Cardiac muscle cell (in vitro differentiated cells and primary cell): ENCODE measurements at regions not wholly inside any gene's neighbourhood (a gene's known extent, or its start where the extent isn't known, plus 50 kb on each side); places are given as distances from the start of the nearest gene placed in this dataset.

Source experiments
- DNase-seq, 2 donors: peaks; one replicate each; pipeline versions ENCODE4 v3.0.0 to v3.0.0-alpha.2; 2010 to 2017; ENCODE audit warnings: low read depth in 1 of 2, low spot score in 1 of 2
- H3K27ac ChIP-seq: fragments of 200-600 bp; sonication (generic); 2 replicates; pipeline ENCODE4 v1.5.1; 2016
- H3K27me3 ChIP-seq: fragments of 200-600 bp; sonication (generic); 2 replicates; pipeline ENCODE4 v1.6.0; 2016; ENCODE audit warnings: control low read depth
- H3K36me3 ChIP-seq: fragments of 200-600 bp; sonication (generic); 2 replicates; pipeline ENCODE4 v1.5.1; 2016; ENCODE audit warnings: control low read depth
- H3K4me1 ChIP-seq: fragments of 200-600 bp; sonication (generic); 2 replicates; pipeline ENCODE4 v1.8.1; 2017; ENCODE audit warnings: low read depth, mild to moderate bottlenecking, mixed run types
- H3K4me3 ChIP-seq: fragments of 200-600 bp; sonication (generic); 2 replicates; pipeline ENCODE4 v1.5.1; 2016; ENCODE audit warnings: mild to moderate bottlenecking
- H3K9me3 ChIP-seq: fragments of 200-600 bp; sonication (generic); 2 replicates; pipeline ENCODE4 v1.5.1; 2017; ENCODE audit warnings: low read depth, mild to moderate bottlenecking, control low read depth
- TF ChIP-seq, protein P1 (sequence below): IDR thresholded peaks from 2 replicates; pipeline ENCODE4 v1.5.1; 2012; ENCODE audit warnings: low read depth, mild to moderate bottlenecking, low read length

GRCh38 chr14:96699666-96700065, 97.5 kb upstream of the VRK1 start:
- TF ChIP-seq, protein P1, sequence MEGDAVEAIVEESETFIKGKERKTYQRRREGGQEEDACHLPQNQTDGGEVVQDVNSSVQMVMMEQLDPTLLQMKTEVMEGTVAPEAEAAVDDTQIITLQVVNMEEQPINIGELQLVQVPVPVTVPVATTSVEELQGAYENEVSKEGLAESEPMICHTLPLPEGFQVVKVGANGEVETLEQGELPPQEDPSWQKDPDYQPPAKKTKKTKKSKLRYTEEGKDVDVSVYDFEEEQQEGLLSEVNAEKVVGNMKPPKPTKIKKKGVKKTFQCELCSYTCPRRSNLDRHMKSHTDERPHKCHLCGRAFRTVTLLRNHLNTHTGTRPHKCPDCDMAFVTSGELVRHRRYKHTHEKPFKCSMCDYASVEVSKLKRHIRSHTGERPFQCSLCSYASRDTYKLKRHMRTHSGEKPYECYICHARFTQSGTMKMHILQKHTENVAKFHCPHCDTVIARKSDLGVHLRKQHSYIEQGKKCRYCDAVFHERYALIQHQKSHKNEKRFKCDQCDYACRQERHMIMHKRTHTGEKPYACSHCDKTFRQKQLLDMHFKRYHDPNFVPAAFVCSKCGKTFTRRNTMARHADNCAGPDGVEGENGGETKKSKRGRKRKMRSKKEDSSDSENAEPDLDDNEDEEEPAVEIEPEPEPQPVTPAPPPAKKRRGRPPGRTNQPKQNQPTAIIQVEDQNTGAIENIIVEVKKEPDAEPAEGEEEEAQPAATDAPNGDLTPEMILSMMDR = no peak
- H3K36me3 ChIP-seq = no peaks in the 10 kb centered on the region
- H3K9me3 ChIP-seq = no peaks in the 10 kb centered on the region
- peaks cover 6% of the 10 kb centered on the region for H3K4me1 ChIP-seq
- H3K4me3 ChIP-seq = no peak overlapping the region
- no peaks in the 10 kb centered on the region for H3K27me3 ChIP-seq
- no peak for DNase-seq
- no peak overlapping the region for H3K27ac ChIP-seq

- Histone ChIP-seq H3K36me3 (no peaks in the 10 kb centered on the region), H3K4me3 (no peak overlapping the region)
Observed at GRCh38 chr14:96702831-96703230, 94.4 kb upstream of the VRK1 start.

DNA sequence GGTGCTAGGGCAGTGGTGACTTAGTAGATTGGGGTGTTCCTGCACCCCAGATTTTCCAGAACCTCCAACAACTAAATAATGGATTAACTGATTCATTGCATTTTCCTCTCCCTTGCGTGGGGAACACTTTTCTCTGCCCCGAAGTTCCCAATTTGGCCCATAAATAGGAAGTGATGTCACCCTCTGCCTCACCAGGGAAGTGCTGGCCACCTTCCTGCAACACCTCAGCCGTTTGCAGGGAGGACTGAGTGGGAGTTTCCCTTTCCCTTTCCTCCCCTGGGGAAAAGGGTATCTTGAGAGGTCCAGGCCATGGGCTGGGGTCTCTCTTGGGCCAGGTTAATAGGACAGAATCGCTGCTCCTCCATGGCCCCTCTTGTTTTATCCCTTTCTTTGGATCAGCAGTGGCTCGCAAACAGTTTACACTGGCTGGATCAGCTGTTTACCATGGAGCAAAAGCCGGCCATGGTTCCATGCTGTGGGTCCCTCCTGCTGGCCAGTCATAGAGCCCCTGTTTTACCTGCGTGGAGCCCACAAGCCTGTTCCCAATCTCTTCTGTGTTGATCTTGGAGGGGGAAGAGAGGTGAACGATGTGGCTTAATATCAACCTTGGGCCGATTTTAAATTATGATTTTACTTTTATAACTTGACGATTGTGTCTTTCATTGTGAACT, 91.6 kb upstream of the VRK1 start:
- DNase-seq = no peak
- TF ChIP-seq, protein P1 = no peak
- Histone ChIP-seq H3K4me3 (no peak overlapping the region), H3K27me3 (no peaks in the 10 kb centered on the region), H3K4me1 (no peaks in the 10 kb centered on the region), H3K27ac (no peak overlapping the region), H3K9me3 (no peaks in the 10 kb centered on the region), H3K36me3 (no peaks in the 10 kb centered on the region)

More at GRCh38 chr14:96702831-96703230, 94.4 kb upstream of the VRK1 start:
- peaks cover 6% of the 10 kb centered on the region for H3K4me1 ChIP-seq
- H3K27me3 ChIP-seq = no peaks in the 10 kb centered on the region
- TF ChIP-seq, protein P1 = no peak
- no peak overlapping the region for H3K27ac ChIP-seq
- H3K9me3 ChIP-seq = no peaks in the 10 kb centered on the region
- DNase-seq = no peak

DNA sequence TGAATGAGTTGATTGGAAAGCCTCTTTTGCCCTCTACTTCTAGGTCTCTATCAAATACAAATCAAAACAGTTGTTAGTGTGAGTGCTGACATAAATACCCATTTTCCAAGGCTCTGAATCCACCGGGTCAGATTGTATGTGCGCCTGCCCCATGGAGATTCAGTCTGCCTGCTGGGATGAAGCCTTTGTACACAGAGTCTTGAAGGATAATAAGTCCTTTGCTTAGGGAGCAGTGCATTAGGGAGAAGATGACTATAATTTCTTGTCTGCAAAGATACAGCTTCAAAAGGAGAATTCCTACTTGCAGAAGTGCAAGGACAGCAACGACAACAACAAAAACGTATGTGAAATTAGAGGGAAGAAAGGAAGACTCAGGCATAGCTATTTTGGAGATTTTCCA, 90.3 kb upstream of the VRK1 start:
- H3K27ac ChIP-seq = no peak overlapping the region
- TF ChIP-seq, protein P1 = no peak
- H3K4me3 ChIP-seq = no peak overlapping the region
- no peaks in the 10 kb centered on the region for H3K36me3 ChIP-seq
- H3K9me3 ChIP-seq = no peaks in the 10 kb centered on the region
- no peaks in the 10 kb centered on the region for H3K27me3 ChIP-seq
- DNase-seq = no peak
- H3K4me1 ChIP-seq = no peaks in the 10 kb centered on the region

DNA sequence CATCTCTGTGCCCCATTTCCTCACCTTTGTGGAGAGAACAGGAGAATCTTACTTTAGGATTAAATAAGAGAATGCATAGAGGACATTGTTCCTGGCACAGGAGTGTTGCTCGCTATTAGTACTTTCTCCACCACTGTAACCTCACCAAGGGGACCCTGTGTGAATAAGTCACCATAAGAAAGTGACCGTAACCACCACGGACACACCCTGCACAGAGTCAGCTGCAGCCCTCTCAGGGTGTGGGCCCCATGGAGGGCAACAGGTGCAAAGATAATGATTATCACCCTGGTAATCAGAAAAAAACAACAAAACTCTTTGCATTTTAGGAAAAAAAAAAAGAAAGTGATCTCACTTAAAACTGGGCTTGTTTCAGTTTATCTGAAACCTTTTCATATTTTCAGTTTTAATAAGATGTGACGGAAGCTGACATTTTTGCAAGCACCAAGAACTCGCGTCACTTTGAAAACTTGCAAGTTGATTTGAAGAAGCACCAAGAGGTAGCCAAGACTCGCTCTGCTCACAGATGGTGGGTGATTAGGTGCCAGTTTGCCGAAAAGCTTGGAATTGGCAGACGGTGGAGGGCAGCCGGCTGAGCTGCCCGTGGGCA, 87.0 kb upstream of the VRK1 start:
- TF ChIP-seq, protein P1 = no peak
- H3K36me3 ChIP-seq = no peaks in the 10 kb centered on the region
- H3K4me1 ChIP-seq = no peaks in the 10 kb centered on the region
- H3K27ac ChIP-seq = no peak overlapping the region
- H3K9me3 ChIP-seq = no peaks in the 10 kb centered on the region
- DNase-seq = no peak
- no peaks in the 10 kb centered on the region for H3K27me3 ChIP-seq
- H3K4me3 ChIP-seq = no peak overlapping the region
